H1 (cell line): ENCODE measurements at regions not wholly inside any gene's neighbourhood (a gene's known extent, or its start where the extent isn't known, plus 50 kb on each side); places are given as distances from the start of the nearest gene placed in this dataset.

Experiments
- CTCF ChIA-PET: fragments of 300-600 bp; sonication (Branson Sonifier 250); formaldehyde crosslinking; loops from one replicate; lab custom pipeline; 2021; ENCODE audit not compliant: partially characterized antibody; lab: Charles Lee
- POLR2A ChIA-PET: fragments of 300-600 bp; sonication (Branson Sonifier 250); formaldehyde crosslinking; loops from one replicate; lab custom pipeline; 2021; ENCODE audit warnings: inconsistent platforms; ENCODE audit not compliant: partially characterized antibody; lab: Charles Lee
- DNase-seq, 2 experiments: peaks; one replicate each; pipeline versions ENCODE4 v3.0.0 to v3.0.0-alpha.2; 2010 to 2022; ENCODE audit warnings: low spot score in 2 of 2, low read depth in 1 of 2, mixed read lengths in 1 of 2
- FAIRE-seq: peaks from 2 replicates; lab custom pipeline; 2011; peaks lifted over from hg19 to GRCh38; lab: Jason Lieb, UNC
- H2AFZ ChIP-seq: 2 replicates; pipeline ENCODE4 v1.8.1; 2012; ENCODE audit warnings: low read length, inconsistent platforms
- H2AK5ac ChIP-seq: 2 replicates; pipeline ENCODE4 v1.6.1; 2013; ENCODE audit warnings: low read depth, low read length
- H2BK120ac ChIP-seq: replicated peaks from 2 replicates; pipeline ENCODE3; 2013; ENCODE audit warnings: low read depth, low read length, inconsistent platforms
- H2BK12ac ChIP-seq: 2 replicates; pipeline ENCODE4 v1.6.1; 2013; ENCODE audit warnings: low read depth, low read length
- H2BK15ac ChIP-seq: 2 replicates; pipeline ENCODE4 v1.6.1; 2013; ENCODE audit warnings: low read length
- H2BK20ac ChIP-seq: 2 replicates; pipeline ENCODE4 v1.6.1; 2013; ENCODE audit warnings: low read length
- H2BK5ac ChIP-seq: 2 replicates; pipeline ENCODE4 v1.6.1; 2013; ENCODE audit warnings: low read depth, low read length
- H3K14ac ChIP-seq: 2 replicates; pipeline ENCODE4 v1.6.1; 2013; ENCODE audit warnings: inconsistent platforms; ENCODE audit not compliant: insufficient read length
- H3K18ac ChIP-seq: 2 replicates; pipeline ENCODE4 v1.6.1; 2013; ENCODE audit warnings: low read length; ENCODE audit errors: extremely low read depth
- H3K23ac ChIP-seq: 2 replicates; pipeline ENCODE4 v1.6.1; 2013; ENCODE audit warnings: inconsistent platforms; ENCODE audit not compliant: insufficient read length
- H3K23me2 ChIP-seq: 2 replicates; pipeline ENCODE4 v1.6.1; 2013; ENCODE audit warnings: low read depth, low read length
- H3K27ac ChIP-seq: 2 replicates; pipeline ENCODE4 v1.6.1; 2011; ENCODE audit warnings: low read depth, low read length, inconsistent platforms
- H3K27me3 ChIP-seq, 4 experiments: replicated peaks in 1 of 4; 1 replicate in 1 of 4; 2 replicates in 3 of 4; pipeline versions ENCODE4 v1.6.1 to v1.8.1; 2011 to 2013; ENCODE audit warnings: low read length in 3 of 4, mild to moderate bottlenecking in 3 of 4, inconsistent platforms in 2 of 4, mixed read lengths in 2 of 4, moderate library complexity in 1 of 4; ENCODE audit not compliant: control insufficient read depth in 3 of 4, insufficient read depth in 3 of 4; ENCODE audit errors: extremely low read depth in 1 of 4
- H3K36me3 ChIP-seq, 4 experiments: 2 replicates each; pipeline versions ENCODE4 v1.6.1 to v1.8.1; 2011 to 2013; ENCODE audit warnings: mild to moderate bottlenecking in 4 of 4, low read length in 3 of 4, moderate library complexity in 2 of 4, control low read depth in 1 of 4, inconsistent platforms in 1 of 4; ENCODE audit not compliant: insufficient read depth in 4 of 4, control insufficient read depth in 2 of 4
- H3K4ac ChIP-seq: replicated peaks from 2 replicates; pipeline ENCODE3; 2013; ENCODE audit warnings: low read length, low read depth, mixed read lengths, inconsistent platforms; ENCODE audit not compliant: insufficient read length
- H3K4me1 ChIP-seq, 4 experiments: replicated peaks in 1 of 4; 1 replicate in 1 of 4; 2 replicates in 3 of 4; pipeline versions ENCODE4 v1.6.1 to v1.8.1; 2011 to 2013; ENCODE audit warnings: low read length in 3 of 4, inconsistent platforms in 2 of 4, mixed read lengths in 1 of 4; ENCODE audit not compliant: insufficient read depth in 4 of 4, control insufficient read depth in 3 of 4
- H3K4me2 ChIP-seq, 2 experiments: 2 replicates each; pipeline versions ENCODE4 v1.6.1 to v1.8.1; 2011 to 2013; ENCODE audit warnings: low read depth in 2 of 2, low read length in 2 of 2, control low read depth in 1 of 2, inconsistent platforms in 1 of 2, mild to moderate bottlenecking in 1 of 2; ENCODE audit not compliant: insufficient read depth in 1 of 2
- H3K4me3 ChIP-seq, 4 experiments: fragments of 200-600, 300-600 bp in 1 of 4; sonication (generic), shearing (Covaris generic), sonication (Bioruptor Twin) in 1 of 4; 2 replicates each; pipeline versions ENCODE4 v1.5.1 to v1.8.1; 2011 to 2016; ENCODE audit warnings: low read length in 4 of 4, low read depth in 3 of 4, control low read depth in 2 of 4, inconsistent platforms in 2 of 4, mild to moderate bottlenecking in 2 of 4, mixed read lengths in 1 of 4, moderate library complexity in 1 of 4; ENCODE audit not compliant: insufficient read depth in 2 of 4; ENCODE audit errors: extremely low read depth in 1 of 4
- H3K56ac ChIP-seq: replicated peaks from 2 replicates; pipeline ENCODE3; 2013; ENCODE audit warnings: low read depth, mild to moderate bottlenecking, mixed read lengths, low read length, inconsistent platforms; ENCODE audit not compliant: insufficient read length
- H3K79me1 ChIP-seq: 2 replicates; pipeline ENCODE4 v1.6.1; 2013; ENCODE audit warnings: low read depth, low read length, control low read depth
- H3K79me2 ChIP-seq, 2 experiments: 2 replicates each; pipeline versions ENCODE4 v1.6.1 to v1.8.1; 2012 to 2013; ENCODE audit warnings: low read length in 2 of 2, mild to moderate bottlenecking in 2 of 2, inconsistent platforms in 1 of 2; ENCODE audit not compliant: insufficient read depth in 2 of 2, control insufficient read depth in 1 of 2
- H3K9ac ChIP-seq, 4 experiments: replicated peaks in 1 of 4; 1 replicate in 1 of 4; 2 replicates in 3 of 4; pipeline versions ENCODE4 v1.6.1 to v1.8.1; 2011 to 2013; ENCODE audit warnings: low read depth in 3 of 4, low read length in 3 of 4, control low read depth in 2 of 4, mild to moderate bottlenecking in 2 of 4, moderate library complexity in 2 of 4, inconsistent platforms in 1 of 4; ENCODE audit errors: extremely low read depth in 1 of 4
- H3K9me3 ChIP-seq, 2 experiments: 2 replicates each; pipeline versions ENCODE4 v1.6.1 to v1.8.1; 2012 to 2013; ENCODE audit warnings: mild to moderate bottlenecking in 2 of 2, moderate library complexity in 2 of 2, control low read depth in 1 of 2, inconsistent platforms in 1 of 2, low read depth in 1 of 2, low read length in 1 of 2, mixed read lengths in 1 of 2; ENCODE audit not compliant: insufficient read depth in 2 of 2
- H4K20me1 ChIP-seq, 2 experiments: replicated peaks in 1 of 2; 2 replicates each; pipeline versions ENCODE3 to v1.8.1; 2011 to 2013; ENCODE audit warnings: inconsistent platforms in 2 of 2, low read length in 2 of 2, mild to moderate bottlenecking in 1 of 2; ENCODE audit not compliant: insufficient read depth in 2 of 2, control insufficient read depth in 1 of 2
- H4K5ac ChIP-seq: 2 replicates; pipeline ENCODE4 v1.6.1; 2013; ENCODE audit warnings: low read length, low read depth, mixed read lengths, inconsistent platforms; ENCODE audit not compliant: insufficient read length
- H4K8ac ChIP-seq: 2 replicates; pipeline ENCODE4 v1.8.0; 2013; ENCODE audit warnings: mild to moderate bottlenecking, moderate library complexity, low read length, inconsistent platforms; ENCODE audit not compliant: insufficient read depth; ENCODE audit errors: extremely low read depth
- H4K91ac ChIP-seq: replicated peaks from 2 replicates; pipeline ENCODE3; 2013; ENCODE audit warnings: low read length, mixed read lengths, inconsistent platforms; ENCODE audit not compliant: insufficient read length
- ASH2L ChIP-seq: fragments of 200-600, 300-600 bp; sonication (generic); IDR thresholded peaks from one replicate; pipeline ENCODE4 v1.7.1; 2017; ENCODE audit warnings: low read length
- CHD2 ChIP-seq: IDR thresholded peaks from 2 replicates; pipeline ENCODE4 v1.6.1; 2012; ENCODE audit warnings: low read length, improper control_type of control experiment
- MAFK ChIP-seq: IDR thresholded peaks from 2 replicates; pipeline ENCODE4 v1.6.1; 2012; ENCODE audit warnings: low read depth, mild to moderate bottlenecking, improper control_type of control experiment, low read length
- POLR2A ChIP-seq, 2 experiments: IDR thresholded peaks; 1 replicate in 1 of 2; 2 replicates in 1 of 2; pipeline ENCODE4 v1.6.1; 2011; ENCODE audit warnings: low read depth in 2 of 2, low read length in 2 of 2, mild to moderate bottlenecking in 2 of 2; ENCODE audit errors: control extremely low read depth in 1 of 2
- RXRA ChIP-seq: IDR thresholded peaks from 2 replicates; pipeline ENCODE4 v1.6.1; 2011; ENCODE audit warnings: low read depth, mild to moderate bottlenecking, low read length, moderate library complexity; ENCODE audit not compliant: insufficient read depth
- TAF1 ChIP-seq: IDR thresholded peaks from 2 replicates; pipeline ENCODE4 v1.6.1; 2011; ENCODE audit warnings: mild to moderate bottlenecking, low read depth, low read length
- TCF12 ChIP-seq: IDR thresholded peaks from 2 replicates; pipeline ENCODE4 v1.6.1; 2011; ENCODE audit warnings: low read depth, mild to moderate bottlenecking, low read length
- ZNF274 ChIP-seq: IDR thresholded peaks from 2 replicates; pipeline ENCODE4 v1.7.0; 2012; ENCODE audit warnings: low read length, borderline replicate concordance; ENCODE audit errors: extremely low read depth
- WGBS, 2 experiments: shearing (Covaris generic) in 1 of 2; methylation state at CpG; one replicate each; pipeline versions ENCODE4 v1.1.6 to v1.1.7; 2013 to 2015; ENCODE audit warnings: low lambda C conversion rate in 2 of 2, mixed read lengths in 2 of 2, inconsistent platforms in 1 of 2, low coverage in 1 of 2, missing lambda C conversion rate in 1 of 2; ENCODE audit not compliant: insufficient replicate concordance in 2 of 2, insufficient coverage in 1 of 2, insufficient read length in 1 of 2; ENCODE audit errors: extremely low coverage in 1 of 2, missing lambda C conversion rate in 1 of 2; 5-methylcytosine and 5-hydroxymethylcytosine counted together
- TF ChIP-seq, protein P1 (sequence below): IDR thresholded peaks from 2 replicates; pipeline ENCODE4 v1.6.1; 2012; ENCODE audit warnings: inconsistent platforms

- Histone ChIP-seq H4K8ac (no peak overlapping the region), H4K91ac (no peak overlapping the region), H3K23me2 (no peaks in the 10 kb centered on the region), H3K23ac (no peak overlapping the region), H3K79me1 (no peaks in the 10 kb centered on the region), H3K79me2 (no peaks in the 10 kb centered on the region), H3K4me3 (no peak overlapping the region), H3K18ac (no peak overlapping the region), H2BK15ac (no peak overlapping the region), H3K9me3 (no peaks in the 10 kb centered on the region), H3K4me2 (no peak overlapping the region), H3K56ac (no peak overlapping the region), H3K4me1 (no peaks in the 10 kb centered on the region), H3K27me3 (no peaks in the 10 kb centered on the region), H2BK12ac (no peak overlapping the region), H3K4ac (no peak overlapping the region), H2BK5ac (no peak overlapping the region), H3K36me3 (no peaks in the 10 kb centered on the region), H3K14ac (no peak overlapping the region), H2AFZ (no peak overlapping the region), H3K9ac (no peak overlapping the region), H2BK120ac (no peak overlapping the region), H2BK20ac (no peak overlapping the region), H3K27ac (no peak overlapping the region), H2AK5ac (no peak overlapping the region), H4K5ac (no peak overlapping the region), H4K20me1 (no peaks in the 10 kb centered on the region)
- DNase-seq (no peak), FAIRE-seq (no peak)
- ChIA-PET CTCF (no interaction called here), POLR2A (no interaction called here)
- TF ChIP-seq TCF12 (no peak), RXRA (no peak), CHD2 (no peak), ASH2L (no peak), POLR2A (IDR thresholded peaks at IDR 0.05; ENCODE audit: control extremely low read depth in 1 of 2, low read depth in 2 of 2, low read length in 2 of 2) (no peak), TAF1 (no peak), ZNF274 (no peak), MAFK (no peak)
- TF ChIP-seq, protein P1, sequence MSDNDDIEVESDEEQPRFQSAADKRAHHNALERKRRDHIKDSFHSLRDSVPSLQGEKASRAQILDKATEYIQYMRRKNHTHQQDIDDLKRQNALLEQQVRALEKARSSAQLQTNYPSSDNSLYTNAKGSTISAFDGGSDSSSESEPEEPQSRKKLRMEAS = no peak
- 95% methylated on average over 3 of the region's 3 CpGs; no CpG with 5 or more reads in 1 of the 2 experiments for WGBS, 2 experiments
Observed at GRCh38 chr14:86003998-86004397, 474.1 kb downstream of the FLRT2 start.
